ENCODE measurements at regions not wholly inside any gene's neighbourhood (a gene's known extent, or its start where the extent isn't known, plus 50 kb on each side); places are given as distances from the start of the nearest gene placed in this dataset.
"Not testable (repeated sequence)": the region's sequence is repeated elsewhere in the genome, so short reads cannot be mapped to it uniquely, and the experiment has no call there.

DNA sequence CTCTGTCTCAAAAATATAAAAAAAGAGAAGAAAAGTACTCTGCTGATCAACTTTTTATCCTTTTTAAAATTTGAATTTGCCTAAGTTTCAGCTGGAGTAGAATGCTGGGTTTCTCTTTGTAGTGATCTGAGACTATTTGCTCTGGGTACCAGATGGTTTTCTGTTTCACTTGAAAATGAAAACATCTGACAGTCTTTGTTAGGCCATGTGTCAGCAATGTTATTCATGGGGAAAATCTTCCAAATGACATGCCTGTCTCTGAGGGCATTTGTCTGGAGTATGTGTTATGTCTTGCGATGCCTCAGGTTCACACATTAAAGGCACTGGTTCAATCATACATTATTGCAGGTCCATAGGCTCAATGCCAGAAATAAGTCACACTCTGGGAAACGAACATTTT, 175.3 kb upstream of the TMEM229A start:
- DNase-seq: no peak

DNA sequence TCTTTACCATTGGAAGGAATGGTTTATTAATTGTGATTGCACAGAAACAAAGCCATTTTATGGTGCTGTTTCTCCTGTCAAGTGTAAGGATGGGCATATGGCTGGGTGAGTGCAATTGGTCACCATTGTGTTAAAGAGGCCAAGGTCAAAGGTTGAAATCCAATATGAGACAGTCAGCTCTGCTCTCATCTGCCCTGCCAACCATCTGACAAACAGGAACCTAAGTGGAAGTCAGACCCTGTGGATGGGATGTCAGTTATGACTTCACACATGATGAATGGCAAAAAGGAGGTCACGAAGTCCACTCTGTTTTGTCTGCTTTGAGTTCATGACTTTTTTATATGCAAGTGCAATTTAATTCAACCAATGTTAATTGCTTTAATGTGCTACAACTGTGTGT, 172.7 kb upstream of the TMEM229A start:
- DNase-seq: no peak

DNA sequence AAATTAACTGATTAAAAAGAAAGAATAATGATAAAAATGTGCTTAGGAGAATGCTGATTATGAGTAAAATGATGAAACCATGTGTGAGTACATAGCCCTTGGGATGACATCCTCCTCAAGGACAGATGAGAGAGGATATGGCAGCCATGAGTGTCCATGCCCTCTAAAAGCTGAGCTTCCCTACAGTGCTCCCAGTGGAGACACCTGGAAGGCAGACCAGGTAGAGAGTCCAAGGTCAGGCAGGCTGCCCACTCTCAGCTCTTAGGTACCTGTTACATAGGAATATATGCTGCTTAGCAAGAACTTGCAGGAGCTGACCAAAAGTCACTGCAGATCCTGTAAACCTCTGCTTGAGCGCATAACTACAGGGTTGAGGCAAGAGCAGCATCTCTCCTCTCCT, 169.7 kb upstream of the TMEM229A start:
- no peak for DNase-seq

DNA sequence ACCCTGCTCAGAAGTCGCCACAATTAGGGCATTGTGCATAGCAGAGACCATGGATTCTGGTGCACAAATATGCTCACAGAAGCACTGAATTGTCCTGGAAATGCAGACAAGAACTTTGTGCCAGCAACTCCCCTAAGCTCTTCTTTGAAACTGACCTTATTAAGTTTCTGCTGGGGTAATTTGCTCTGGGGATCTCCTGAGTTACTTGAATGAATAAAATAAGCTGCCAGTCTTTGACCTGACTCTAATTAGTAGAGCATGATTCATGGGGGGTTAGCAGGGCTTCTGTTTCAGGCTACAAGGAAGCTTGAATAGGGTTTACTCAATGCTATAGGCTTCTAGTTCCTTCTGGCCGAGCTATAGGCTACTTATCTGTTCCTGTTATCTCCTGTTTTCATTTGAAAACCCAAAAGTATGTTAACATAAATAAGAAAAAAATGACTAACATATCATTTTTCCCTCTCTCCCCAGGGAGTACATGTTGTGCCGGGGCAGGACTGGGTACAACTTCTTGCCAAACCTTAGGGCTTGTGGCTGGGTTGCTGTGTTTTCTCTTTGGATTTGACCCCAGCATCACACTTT, 169.0 kb upstream of the TMEM229A start:
- no peak for DNase-seq

- no peak for DNase-seq
Observed at GRCh38 chr7:124196519-124196918, 163.7 kb upstream of the TMEM229A start.

DNA sequence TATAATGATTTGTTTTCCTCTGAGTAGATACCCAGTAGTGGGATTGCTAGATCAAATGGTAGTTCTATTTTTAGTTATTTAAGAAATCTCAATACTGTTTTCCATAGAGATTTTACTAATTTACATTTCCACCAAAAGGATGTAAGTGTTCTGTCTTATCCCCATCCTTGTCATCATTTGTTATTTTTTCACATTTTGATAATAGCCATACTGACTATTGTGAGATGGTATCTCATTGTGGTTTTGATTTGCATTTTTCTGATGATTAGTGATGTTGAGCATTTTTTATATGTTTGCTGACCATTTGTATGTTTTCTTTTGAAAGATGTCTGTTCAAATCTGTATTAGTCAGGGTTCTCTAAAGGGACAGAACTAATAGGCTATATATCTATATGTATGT, 160.0 kb upstream of the TMEM229A start:
- DNase-seq: no peak

DNA sequence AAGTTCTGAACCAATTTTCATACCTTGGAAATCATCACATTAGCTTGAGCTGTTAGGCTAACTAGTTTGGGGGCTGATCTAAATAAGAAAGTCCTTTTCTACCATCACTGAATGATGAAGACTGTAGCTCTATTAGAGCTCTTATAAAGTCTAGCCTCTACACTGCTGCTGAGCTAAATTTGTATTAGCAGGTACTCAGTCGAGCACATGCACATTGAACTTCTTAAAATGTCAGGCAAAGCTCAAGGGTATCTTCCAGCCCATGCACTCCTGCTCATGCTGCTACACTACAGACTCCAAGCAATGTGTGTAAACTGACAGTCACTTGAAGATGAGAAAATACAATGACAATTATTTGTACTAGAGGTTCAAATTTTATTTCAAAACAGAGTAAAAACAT, 158.8 kb upstream of the TMEM229A start:
- no peak for DNase-seq

GRCh38 chr7:124191030-124191429, 158.2 kb upstream of the TMEM229A start:
- no peak for DNase-seq

GRCh38 chr7:124188576-124188975, 155.7 kb upstream of the TMEM229A start:
- DNase-seq: no peak

DNA sequence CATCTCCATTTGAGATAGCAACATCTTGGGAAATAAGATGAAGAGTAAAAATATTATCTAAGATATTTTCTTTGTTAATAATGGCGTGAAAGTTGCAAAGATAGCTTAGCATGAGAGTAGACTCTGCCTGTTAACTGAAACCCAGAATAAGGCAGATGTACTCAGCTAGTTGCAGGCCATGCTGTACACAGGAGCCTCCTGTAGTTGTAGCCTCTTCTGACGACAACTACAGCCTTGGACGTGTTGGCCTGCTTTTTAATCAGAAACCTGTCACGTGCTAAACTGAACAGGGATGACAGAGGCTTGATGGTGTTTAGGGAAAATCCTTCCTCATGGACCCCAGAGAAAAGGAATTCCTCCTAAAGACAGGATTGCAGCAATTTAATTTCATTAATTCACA, 155.1 kb upstream of the TMEM229A start:
- no peak for DNase-seq

DNA sequence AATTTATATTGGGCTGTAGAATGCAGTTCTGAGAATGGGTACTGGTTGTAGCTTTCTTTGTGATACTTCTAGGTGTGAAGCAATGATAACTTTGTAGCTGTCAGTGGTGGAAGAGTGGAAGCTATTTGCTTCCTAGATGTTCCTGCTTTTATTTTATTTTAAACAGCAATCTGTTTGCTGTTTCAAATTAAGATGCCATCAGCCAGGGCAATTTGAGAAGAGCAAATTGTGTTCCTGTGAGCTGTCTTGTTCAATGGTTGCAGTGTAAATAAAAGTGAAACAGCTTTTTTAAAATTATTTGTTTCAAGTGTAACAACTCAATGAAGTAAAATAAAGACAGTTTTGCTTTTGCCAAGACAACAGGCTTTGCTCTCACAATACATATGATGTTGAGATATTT, 150.8 kb upstream of the TMEM229A start:
- DNase-seq: no peak

DNA sequence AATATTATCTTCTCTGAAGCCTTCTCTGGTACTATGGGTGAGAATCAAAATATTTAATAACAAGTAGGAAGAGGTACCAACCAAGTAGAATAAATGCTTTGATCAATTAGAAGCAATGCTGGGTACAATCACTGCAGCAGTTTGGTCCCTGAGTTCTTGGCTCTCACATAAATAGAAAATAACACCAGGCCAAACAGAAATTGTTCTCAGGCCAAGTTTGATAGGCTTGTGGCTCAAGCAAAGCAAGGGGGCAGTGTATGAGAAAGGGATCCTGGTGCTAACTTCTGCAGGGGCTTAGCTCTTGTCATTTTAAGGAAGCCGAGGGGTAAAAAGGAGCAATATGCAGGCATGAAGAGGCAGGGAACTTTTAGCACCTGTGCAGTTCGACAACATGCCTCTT, 146.8 kb upstream of the TMEM229A start:
- no peak for DNase-seq

DNA sequence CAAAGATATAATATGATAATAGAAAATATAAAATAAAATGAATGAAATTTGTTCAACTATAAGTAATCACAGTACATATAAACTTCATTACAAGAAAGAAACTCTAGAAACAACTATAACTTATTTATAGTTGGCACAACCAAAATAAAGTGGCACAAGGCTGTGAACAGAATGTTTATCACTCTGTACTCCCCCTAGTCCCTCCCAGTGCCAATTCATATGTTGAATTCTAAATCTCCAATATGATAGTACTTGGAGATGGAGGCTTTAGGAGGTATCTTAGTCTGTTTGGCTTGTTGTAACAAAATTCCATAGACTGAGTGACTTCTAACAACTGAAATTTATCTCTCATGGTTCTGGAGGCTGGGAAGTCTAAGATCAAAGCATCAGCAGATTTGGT, 145.0 kb upstream of the TMEM229A start:
- DNase-seq: no peak

DNA sequence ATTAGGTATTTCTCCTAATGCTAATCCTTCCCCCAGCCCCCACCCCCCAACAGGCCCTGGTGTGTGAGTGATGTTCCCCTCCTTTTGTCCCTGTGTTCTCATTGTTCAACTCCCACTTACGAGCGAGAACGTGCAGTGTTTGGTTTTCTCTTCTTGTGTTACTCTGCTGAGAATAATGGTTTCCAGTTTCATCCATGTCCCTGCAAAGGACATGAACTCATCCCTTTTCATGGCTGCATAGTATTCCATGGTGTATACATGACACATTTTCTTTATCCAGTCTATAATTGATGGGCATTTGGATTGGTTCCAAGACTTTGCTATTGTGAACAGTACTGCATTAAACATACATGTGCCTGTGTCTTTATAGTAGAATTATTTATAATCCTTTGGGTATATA, 138.9 kb upstream of the TMEM229A start:
- DNase-seq: not testable (repeated sequence)

DNA sequence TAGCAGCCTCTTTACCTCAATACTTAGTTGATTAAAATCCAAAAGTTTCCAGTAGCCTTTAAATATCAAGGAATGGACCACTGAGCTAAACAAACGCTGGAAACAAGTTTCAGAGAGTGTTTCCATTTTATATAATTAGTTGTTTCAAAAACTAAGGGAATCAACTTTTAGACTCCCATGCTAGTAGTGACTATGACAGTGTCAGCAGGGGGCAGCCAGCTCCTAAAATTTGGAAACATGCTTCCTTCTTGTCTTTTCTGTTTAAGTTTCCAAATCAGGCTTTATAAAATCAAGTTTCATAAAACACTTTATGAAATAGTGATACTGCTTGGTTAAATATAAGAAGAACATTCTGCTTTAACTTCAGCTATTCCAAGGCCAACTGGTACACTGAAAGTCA, 138.2 kb upstream of the TMEM229A start:
- no peak for DNase-seq

- DNase-seq: no peak
Observed at GRCh38 chr7:124168616-124169015, 135.7 kb upstream of the TMEM229A start.

- DNase-seq: no peak
Observed at GRCh38 chr7:124162667-124163066, 129.8 kb upstream of the TMEM229A start.

DNA sequence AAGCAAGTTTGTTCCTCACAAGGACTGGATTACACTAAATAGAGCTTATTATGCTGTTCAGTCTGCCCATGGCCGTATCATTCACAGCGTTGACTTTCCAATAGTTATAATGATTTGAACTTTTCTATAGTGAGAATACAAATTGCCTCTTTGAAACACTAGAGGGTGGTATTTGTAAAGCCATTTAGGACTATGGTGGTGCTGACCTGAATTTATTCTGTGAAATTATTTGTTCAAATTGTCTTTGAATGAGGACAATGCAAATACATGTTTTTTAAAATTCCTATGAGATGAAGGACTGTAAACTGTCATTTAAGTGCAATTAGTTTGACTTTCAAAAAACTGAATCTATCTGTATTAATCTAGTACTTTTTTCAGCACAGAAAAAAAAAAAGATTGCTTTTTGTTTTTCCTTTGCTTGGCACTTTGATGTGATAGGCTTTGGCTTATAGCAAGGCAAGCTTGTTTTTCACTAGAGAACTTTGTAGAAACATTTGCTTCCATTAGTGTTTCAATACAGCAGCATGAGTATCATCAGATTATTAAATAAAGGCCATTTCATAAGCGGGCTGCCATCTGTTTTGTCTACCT, 122.7 kb upstream of the TMEM229A start:
- DNase-seq: no peak

DNA sequence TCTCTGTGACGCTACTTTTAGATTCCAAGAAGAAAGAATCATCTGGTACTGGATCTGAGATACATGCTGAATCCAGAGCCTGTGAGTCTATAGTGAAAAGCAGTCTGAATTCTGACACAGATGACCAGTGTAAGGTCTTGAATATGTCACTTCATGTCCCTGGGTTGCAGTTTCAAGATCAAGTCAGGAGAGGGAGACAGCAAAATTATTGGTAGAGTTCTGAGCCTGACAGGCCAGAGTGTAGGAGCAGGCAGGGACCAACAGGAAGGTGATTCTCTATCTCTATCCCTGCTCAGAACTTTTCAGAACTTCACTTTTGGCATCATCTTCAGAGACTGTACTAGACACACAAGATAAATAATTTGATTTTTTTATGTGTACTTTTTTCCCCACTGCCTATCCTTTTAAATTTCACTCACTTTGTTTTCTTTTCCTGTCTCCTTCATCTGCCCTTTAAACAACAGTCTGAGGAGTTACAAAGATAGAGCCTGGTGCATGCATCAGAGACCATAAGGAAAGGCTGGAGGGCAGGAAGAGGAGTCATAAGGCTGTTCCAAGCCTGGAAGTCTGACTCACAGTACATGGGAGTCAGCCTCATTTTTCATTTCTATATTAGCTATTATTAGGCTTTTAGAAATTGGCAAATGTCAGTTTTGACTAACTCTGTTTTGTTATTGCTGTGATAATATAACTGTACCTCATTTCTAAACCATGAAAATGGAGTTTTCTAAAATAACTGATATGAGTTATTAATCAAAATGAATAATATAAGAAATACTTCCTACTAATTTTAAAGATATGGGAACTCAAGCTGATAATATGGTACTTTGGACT, 120.2 kb upstream of the TMEM229A start:
- no peak for DNase-seq

GRCh38 chr7:124137664-124138063, 104.8 kb upstream of the TMEM229A start:
- DNase-seq: no peak

- no peak for DNase-seq
Observed at GRCh38 chr7:124124201-124124600, 91.3 kb upstream of the TMEM229A start.

DNA sequence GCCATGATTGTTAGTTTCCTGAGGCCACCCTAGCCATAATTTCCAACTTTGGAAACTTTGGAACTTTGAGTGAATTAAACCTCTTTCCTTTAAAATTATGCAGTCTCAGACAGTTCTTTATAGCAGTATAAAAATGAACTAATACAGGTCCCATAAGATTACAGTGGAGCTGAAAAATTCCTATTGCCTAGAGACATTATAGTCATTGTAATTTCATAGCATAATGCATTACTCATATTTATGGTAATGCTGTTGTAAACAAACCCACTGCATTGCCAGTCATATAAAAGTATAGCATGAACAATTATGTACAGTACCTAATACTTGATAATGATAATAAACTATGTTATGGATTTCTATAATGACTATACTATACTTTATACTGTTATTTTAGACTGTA, 88.0 kb upstream of the TMEM229A start:
- DNase-seq: no peak

- no peak for DNase-seq
Observed at GRCh38 chr7:124113045-124113444, 80.2 kb upstream of the TMEM229A start.

- no peak for DNase-seq
Observed at GRCh38 chr7:124106575-124106974, 73.7 kb upstream of the TMEM229A start.

Data from activated CD4-positive, alpha-beta T cell treated with anti-CD3 and anti-CD28 coated beads for 48 hours (primary cell).